WTC11 (cell line): ENCODE measurements at regions not wholly inside any gene's neighbourhood (a gene's known extent, or its start where the extent isn't known, plus 50 kb on each side); places are given as distances from the start of the nearest gene placed in this dataset.

Experiments used
- ATF2 ChIP-seq: sonication (generic); formaldehyde crosslinking; IDR thresholded peaks from 2 replicates; pipeline ENCODE4 v1.8.1; 2022; ENCODE audit warnings: low read depth, missing genetic modification reagents, borderline replicate concordance
- CREB1 ChIP-seq: sonication (generic); formaldehyde crosslinking; IDR thresholded peaks from 2 replicates; pipeline ENCODE4 v1.8.0; 2023; ENCODE audit warnings: mild to moderate bottlenecking, missing genetic modification reagents
- CTCF ChIP-seq: fragments of 200-600 bp; IDR thresholded peaks from 2 replicates; pipeline ENCODE4 v1.8.0; 2022; ENCODE audit warnings: antibody characterized with exemption
- FOXP4 ChIP-seq: sonication (generic); formaldehyde crosslinking; IDR thresholded peaks from 2 replicates; pipeline ENCODE4 v1.8.0; 2022; ENCODE audit warnings: mild to moderate bottlenecking, missing genetic modification reagents
- IRF2 ChIP-seq: sonication (generic); formaldehyde crosslinking; IDR thresholded peaks from 2 replicates; pipeline ENCODE4 v1.8.0; 2022; ENCODE audit warnings: low read depth, missing genetic modification reagents, borderline replicate concordance
- MAX ChIP-seq: sonication (generic); formaldehyde crosslinking; IDR thresholded peaks from 2 replicates; pipeline ENCODE4 v1.8.0; 2022; ENCODE audit warnings: mild to moderate bottlenecking, missing genetic modification reagents
- NFATC4 ChIP-seq: fragments of 250-450 bp; sonication (Bioruptor Pico); IDR thresholded peaks from 2 replicates; pipeline ENCODE4 v1.9.0; 2021; ENCODE audit warnings: mild to moderate bottlenecking
- NFYB ChIP-seq: sonication (generic); formaldehyde crosslinking; conservative IDR thresholded peaks from 2 replicates; pipeline ENCODE4 v1.8.0; 2022; ENCODE audit warnings: low read depth, missing genetic modification reagents
- NR2C2 ChIP-seq: sonication (generic); formaldehyde crosslinking; IDR thresholded peaks from 2 replicates; pipeline ENCODE4 v1.8.0; 2022; ENCODE audit warnings: mild to moderate bottlenecking, missing genetic modification reagents
- USF1 ChIP-seq: sonication (generic); formaldehyde crosslinking; IDR thresholded peaks from 2 replicates; pipeline ENCODE4 v1.8.0; 2022; ENCODE audit warnings: mild to moderate bottlenecking, missing genetic modification reagents
- ZBTB43 ChIP-seq: sonication (generic); formaldehyde crosslinking; IDR thresholded peaks from 2 replicates; pipeline ENCODE4 v1.8.1; 2023; ENCODE audit warnings: mild to moderate bottlenecking, missing genetic modification reagents
- ZNF219 ChIP-seq: sonication (generic); formaldehyde crosslinking; IDR thresholded peaks from 2 replicates; pipeline ENCODE4 v1.8.0; 2023; ENCODE audit warnings: missing genetic modification reagents, mild to moderate bottlenecking, borderline replicate concordance

- TF ChIP-seq MAX (no peak), IRF2 (CRISPR knock-in tag) (no peak), FOXP4 (CRISPR knock-in tag) (no peak), ZNF219 (CRISPR knock-in tag) (no peak), CTCF (no peak), USF1 (CRISPR knock-in tag) (no peak), CREB1 (CRISPR knock-in tag) (no peak), NR2C2 (CRISPR knock-in tag) (no peak), NFATC4 (CRISPR knock-in tag) (no peak), NFYB (CRISPR knock-in tag) (no peak), ZBTB43 (no peak), ATF2 (CRISPR knock-in tag) (no peak)
Measured at GRCh38 chr14:101152855-101153254, 249.3 kb upstream of the RTL1 start.
